GM23338 (cell line): ENCODE measurements at regions not wholly inside any gene's neighbourhood (a gene's known extent, or its start where the extent isn't known, plus 50 kb on each side); places are given as distances from the start of the nearest gene placed in this dataset.

Experiments used
- ATAC-seq: fragments of 200-7000 bp; cut with Tn5 transposase; 3 replicates; pipeline ENCODE4 v1.9.1; 2020
- DNase-seq: peaks from one replicate; pipeline ENCODE4 v3.0.0-alpha.2; 2015; ENCODE audit warnings: low spot score
- H2AFZ ChIP-seq: fragments of 200-600 bp; sonication (generic); 2 replicates; pipeline ENCODE4 v1.8.0; 2016; ENCODE audit warnings: antibody characterized with exemption, mild to moderate bottlenecking, moderate library complexity
- H3F3A ChIP-seq: fragments of 200-600 bp; sonication (generic); replicated peaks from 2 replicates; pipeline ENCODE4 v1.8.0; 2017; ENCODE audit warnings: antibody characterized with exemption, mixed run types, low read depth
- H3K27ac ChIP-seq: fragments of 200-600 bp; sonication (generic); 2 replicates; pipeline ENCODE4 v1.6.1; 2016; ENCODE audit warnings: low read depth
- H3K27me3 ChIP-seq: fragments of 200-600 bp; sonication (generic); 2 replicates; pipeline ENCODE4 v1.8.0; 2016; ENCODE audit warnings: mild to moderate bottlenecking, mixed run types, moderate library complexity; ENCODE audit not compliant: insufficient read depth
- H3K36me3 ChIP-seq: fragments of 200-600 bp; sonication (generic); 2 replicates; pipeline ENCODE4 v1.8.0; 2016; ENCODE audit warnings: mild to moderate bottlenecking; ENCODE audit not compliant: insufficient read depth
- H3K4me1 ChIP-seq: fragments of 200-600 bp; sonication (generic); 2 replicates; pipeline ENCODE4 v1.8.0; 2016; ENCODE audit warnings: mild to moderate bottlenecking, moderate library complexity; ENCODE audit not compliant: insufficient read depth
- H3K4me2 ChIP-seq: fragments of 200-600 bp; sonication (generic); 2 replicates; pipeline ENCODE4 v1.7.1; 2017; ENCODE audit warnings: mixed run types
- H3K4me3 ChIP-seq: fragments of 200-600 bp; sonication (generic); 2 replicates; pipeline ENCODE4 v1.6.1; 2016; ENCODE audit warnings: mixed run types
- H3K79me2 ChIP-seq: fragments of 200-600 bp; sonication (generic); replicated peaks from 2 replicates; pipeline ENCODE4 v1.8.0; 2017; ENCODE audit warnings: mild to moderate bottlenecking; ENCODE audit not compliant: insufficient read depth
- H3K9me2 ChIP-seq: fragments of 200-600 bp; sonication (generic); 2 replicates; pipeline ENCODE4 v1.8.0; 2017; ENCODE audit not compliant: insufficient read depth
- H4K20me1 ChIP-seq: fragments of 200-600 bp; sonication (generic); replicated peaks from 2 replicates; pipeline ENCODE4 v1.8.0; 2017; ENCODE audit warnings: mild to moderate bottlenecking; ENCODE audit not compliant: insufficient read depth
- H3K27ac Mint-ChIP-seq: 2 replicates; pipeline ENCODE4 v1.8.0; 2020; ENCODE audit warnings: inconsistent platforms, mild to moderate bottlenecking, moderate library complexity, mixed read lengths
- H3K27me3 Mint-ChIP-seq: 3 replicates; pipeline ENCODE4 v1.8.0; 2022; ENCODE audit warnings: low read depth, mild to moderate bottlenecking, moderate library complexity, mixed read lengths, inconsistent platforms; ENCODE audit not compliant: insufficient read depth, poor library complexity
- H3K36me3 Mint-ChIP-seq: 3 replicates; pipeline ENCODE4 v1.8.0; 2021; ENCODE audit warnings: low read depth, mild to moderate bottlenecking, inconsistent platforms, moderate library complexity, mixed read lengths
- H3K4me1 Mint-ChIP-seq: 3 replicates; pipeline ENCODE4 v1.8.0; 2020; ENCODE audit warnings: mild to moderate bottlenecking, inconsistent platforms, mixed read lengths
- H3K4me3 Mint-ChIP-seq: 3 replicates; pipeline ENCODE4 v1.8.0; 2021; ENCODE audit warnings: moderate library complexity, mild to moderate bottlenecking, inconsistent platforms, mixed read lengths
- H3K9me3 Mint-ChIP-seq: 3 replicates; pipeline ENCODE4 v1.8.0; 2020; ENCODE audit warnings: moderate library complexity, mild to moderate bottlenecking, inconsistent platforms, mixed read lengths
- CREB1 ChIP-seq: fragments of 250-450 bp; sonication (Bioruptor Pico); IDR thresholded peaks from 2 replicates; pipeline ENCODE4 v1.5.0; 2020; ENCODE audit warnings: low read depth, mild to moderate bottlenecking, moderate library complexity
- ETS1 ChIP-seq: IDR thresholded peaks from 2 replicates; pipeline ENCODE4 v1.6.1; 2016; ENCODE audit warnings: antibody characterized with exemption
- EZH2 ChIP-seq: fragments of 200-600 bp; sonication (generic); IDR thresholded peaks from one replicate; pipeline ENCODE4 v1.8.0; 2017; ENCODE audit warnings: antibody characterized with exemption, mild to moderate bottlenecking, low read depth; ENCODE audit not compliant: unreplicated experiment
- EZH2phosphoT487 ChIP-seq: fragments of 200-600 bp; sonication (generic); IDR thresholded peaks from one replicate; pipeline ENCODE4 v1.8.1; 2018; ENCODE audit warnings: antibody characterized with exemption; ENCODE audit not compliant: unreplicated experiment
- JUNB ChIP-seq: IDR thresholded peaks from one replicate; pipeline ENCODE4 v1.6.1; 2016; ENCODE audit warnings: antibody characterized with exemption; ENCODE audit not compliant: unreplicated experiment
- NANOG ChIP-seq: IDR thresholded peaks from 2 replicates; pipeline ENCODE4 v1.6.1; 2016; ENCODE audit warnings: antibody characterized with exemption, borderline replicate concordance
- POLR2AphosphoS5 ChIP-seq: IDR thresholded peaks from 2 replicates; pipeline ENCODE4 v1.6.1; 2016; ENCODE audit warnings: antibody characterized with exemption, low read depth
- STAT1 ChIP-seq: IDR thresholded peaks from one replicate; pipeline ENCODE4 v1.6.1; 2016; ENCODE audit warnings: antibody characterized with exemption; ENCODE audit not compliant: unreplicated experiment
- ZNF114 ChIP-seq: fragments of 250-450 bp; sonication (Bioruptor Pico); IDR thresholded peaks from 2 replicates; pipeline ENCODE4 v1.5.0; 2020; ENCODE audit warnings: mild to moderate bottlenecking, moderate library complexity
- ZNF331 ChIP-seq: fragments of 250-450 bp; sonication (Bioruptor Pico); IDR thresholded peaks from 2 replicates; pipeline ENCODE4 v1.5.0; 2020; ENCODE audit warnings: low read depth, mild to moderate bottlenecking, moderate library complexity
- ZNF462 ChIP-seq: fragments of 250-450 bp; sonication (Bioruptor Pico); IDR thresholded peaks from 2 replicates; pipeline ENCODE4 v1.5.0; 2020; ENCODE audit warnings: mild to moderate bottlenecking, moderate library complexity
- TF ChIP-seq, protein P1 (sequence below), 2 experiments: fragments of 200-600 bp in 1 of 2; sonication (generic) in 1 of 2; conservative IDR thresholded peaks; 2 replicates each; pipeline versions ENCODE4 v1.5.1 to v1.6.1; 2016 to 2017; ENCODE audit warnings: antibody characterized with exemption in 2 of 2, low read depth in 2 of 2, mild to moderate bottlenecking in 2 of 2, moderate library complexity in 1 of 2

DNA sequence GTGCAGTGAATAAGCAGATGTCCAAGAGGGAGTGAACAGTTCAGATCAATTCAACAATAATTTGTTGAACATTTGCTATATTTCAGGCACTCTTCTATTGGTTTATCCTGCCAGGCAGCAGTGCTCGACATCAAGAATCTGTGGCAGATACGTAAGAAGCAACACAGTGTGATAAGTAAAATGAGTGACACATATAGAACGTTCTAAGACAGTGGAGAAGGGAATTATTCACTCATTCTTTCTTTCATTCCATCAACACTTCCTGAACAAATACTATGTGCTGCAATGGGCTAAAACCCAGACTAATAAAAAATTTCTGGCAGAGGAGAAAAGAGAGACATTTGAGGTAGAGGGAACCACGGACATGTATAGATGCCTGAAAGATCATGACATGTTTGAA is 89.9 kb upstream of the GLIS3 start (continued):
- TF ChIP-seq ZNF114 (CRISPR knock-in tag) (no peak), NANOG (no peak), EZH2phosphoT487 (no peak), EZH2 (no peak)

- no peaks in the 10 kb centered on the region for H3F3A ChIP-seq
- DNase-seq (no peak), ATAC-seq (no peak)
- no peak for TF ChIP-seq STAT1
- no peak for TF ChIP-seq NANOG
- no peak for TF ChIP-seq ZNF114 (CRISPR knock-in tag)
- TF ChIP-seq, protein P1, sequence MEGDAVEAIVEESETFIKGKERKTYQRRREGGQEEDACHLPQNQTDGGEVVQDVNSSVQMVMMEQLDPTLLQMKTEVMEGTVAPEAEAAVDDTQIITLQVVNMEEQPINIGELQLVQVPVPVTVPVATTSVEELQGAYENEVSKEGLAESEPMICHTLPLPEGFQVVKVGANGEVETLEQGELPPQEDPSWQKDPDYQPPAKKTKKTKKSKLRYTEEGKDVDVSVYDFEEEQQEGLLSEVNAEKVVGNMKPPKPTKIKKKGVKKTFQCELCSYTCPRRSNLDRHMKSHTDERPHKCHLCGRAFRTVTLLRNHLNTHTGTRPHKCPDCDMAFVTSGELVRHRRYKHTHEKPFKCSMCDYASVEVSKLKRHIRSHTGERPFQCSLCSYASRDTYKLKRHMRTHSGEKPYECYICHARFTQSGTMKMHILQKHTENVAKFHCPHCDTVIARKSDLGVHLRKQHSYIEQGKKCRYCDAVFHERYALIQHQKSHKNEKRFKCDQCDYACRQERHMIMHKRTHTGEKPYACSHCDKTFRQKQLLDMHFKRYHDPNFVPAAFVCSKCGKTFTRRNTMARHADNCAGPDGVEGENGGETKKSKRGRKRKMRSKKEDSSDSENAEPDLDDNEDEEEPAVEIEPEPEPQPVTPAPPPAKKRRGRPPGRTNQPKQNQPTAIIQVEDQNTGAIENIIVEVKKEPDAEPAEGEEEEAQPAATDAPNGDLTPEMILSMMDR (conservative IDR thresholded peaks at IDR 0.05; ENCODE audit: low read depth in 2 of 2), result no peak
- TF ChIP-seq JUNB, result no peak
- TF ChIP-seq EZH2, result no peak
- no peak for TF ChIP-seq ZNF331 (CRISPR knock-in tag)
- no peak for TF ChIP-seq ZNF462
- TF ChIP-seq ETS1, result no peak
- TF ChIP-seq POLR2AphosphoS5, result no peak
- no peak for TF ChIP-seq CREB1 (CRISPR knock-in tag)
- no peak for TF ChIP-seq EZH2phosphoT487
- no peaks in the 10 kb centered on the region for H3K27me3 ChIP-seq
- no peak overlapping the region for H3K4me3 ChIP-seq
- no peaks in the 10 kb centered on the region for H3K36me3 Mint-ChIP-seq
- H4K20me1 ChIP-seq, result no peaks in the 10 kb centered on the region
- no peaks in the 10 kb centered on the region for H3K4me1 ChIP-seq
- H2AFZ ChIP-seq, result no peak overlapping the region
- no peaks in the 10 kb centered on the region for H3K4me1 Mint-ChIP-seq
- H3K27me3 Mint-ChIP-seq, result no peaks in the 10 kb centered on the region
- no peak overlapping the region for H3K27ac Mint-ChIP-seq
- H3K9me2 ChIP-seq, result no peaks in the 10 kb centered on the region
- no peak overlapping the region for H3K4me3 Mint-ChIP-seq
- H3K79me2 ChIP-seq, result no peaks in the 10 kb centered on the region
- H3K4me2 ChIP-seq, result no peak overlapping the region
- no peaks in the 10 kb centered on the region for H3K36me3 ChIP-seq
- H3K9me3 Mint-ChIP-seq, result no peaks in the 10 kb centered on the region
- H3K27ac ChIP-seq, result no peak overlapping the region
Observed at GRCh38 chr9:4389003-4389402, 89.1 kb upstream of the GLIS3 start.
